Aorta (tissue), 5 donors: ENCODE measurements at regions not wholly inside any gene's neighbourhood (a gene's known extent, or its start where the extent isn't known, plus 50 kb on each side); places are given as distances from the start of the nearest gene placed in this dataset.
"Not testable (repeated sequence)": the region's sequence is repeated elsewhere in the genome, so short reads cannot be mapped to it uniquely, and the experiment has no call there.

Source experiments
- ATAC-seq: fragments of 200-7000 bp; cut with Tn5 transposase; one replicate; pipeline ENCODE4 v1.9.1; 2022; ENCODE audit warnings: moderate library complexity; ENCODE audit not compliant: low FRiP score
- DNase-seq, 2 donors: peaks; one replicate each; pipeline ENCODE4 v3.0.0-alpha.2; 2020
- H3K27ac ChIP-seq, 2 donors: one replicate each; pipeline ENCODE4 v1.5.1; 2013; ENCODE audit warnings: low read length in 2 of 2, mild to moderate bottlenecking in 2 of 2, moderate library complexity in 2 of 2, control low read depth in 1 of 2, inconsistent platforms in 1 of 2, low read depth in 1 of 2
- H3K27me3 ChIP-seq, 2 donors: one replicate each; pipeline ENCODE4 v1.6.1; 2013; ENCODE audit warnings: control low read depth in 1 of 2, low read length in 1 of 2, mild to moderate bottlenecking in 1 of 2, moderate library complexity in 1 of 2; ENCODE audit not compliant: insufficient read depth in 2 of 2, control insufficient read depth in 1 of 2
- H3K36me3 ChIP-seq, 2 donors: one replicate each; pipeline ENCODE4 v1.6.1; 2013; ENCODE audit warnings: control low read depth in 1 of 2, low read length in 1 of 2, mild to moderate bottlenecking in 1 of 2; ENCODE audit not compliant: insufficient read depth in 2 of 2, control insufficient read depth in 1 of 2
- H3K4me1 ChIP-seq, 2 donors: one replicate each; pipeline ENCODE4 v1.6.1; 2013; ENCODE audit warnings: low read length in 2 of 2, control low read depth in 1 of 2, mild to moderate bottlenecking in 1 of 2, moderate library complexity in 1 of 2; ENCODE audit not compliant: insufficient read depth in 2 of 2, control insufficient read depth in 1 of 2
- H3K4me3 ChIP-seq, 2 donors: one replicate each; pipeline ENCODE4 v1.5.1; 2013; ENCODE audit warnings: low read length in 2 of 2, control low read depth in 1 of 2, mild to moderate bottlenecking in 1 of 2
- H3K9me3 ChIP-seq: one replicate; pipeline ENCODE4 v1.6.1; 2013; ENCODE audit warnings: mild to moderate bottlenecking, low read length; ENCODE audit not compliant: control insufficient read depth
- WGBS, 2 donors: extraction: QIAGEN DNeasy Blood & Tissue Kit; methylation state at CpG; one replicate each; pipeline ENCODE4 v1.1.7; 2013; 5-methylcytosine and 5-hydroxymethylcytosine counted together
- intact Hi-C, 2 donors: fragments of 100-400 bp; cut with DNase I; formaldehyde crosslinking; loops; one replicate each; pipeline versions ENCODE4 v1.14.2 to v1.15.0; 2022
- donor health status: healthy with polysubstance abuse.
- donor health status: Bipolar disorder and iron deficiency.
- donor health status: DM: no; HTN: no; CAD: no.
- donor health status: DM: no; HTN: no; CAD: no.
- donor health status: DM: yes; HTN: yes; CAD: no.

DNA sequence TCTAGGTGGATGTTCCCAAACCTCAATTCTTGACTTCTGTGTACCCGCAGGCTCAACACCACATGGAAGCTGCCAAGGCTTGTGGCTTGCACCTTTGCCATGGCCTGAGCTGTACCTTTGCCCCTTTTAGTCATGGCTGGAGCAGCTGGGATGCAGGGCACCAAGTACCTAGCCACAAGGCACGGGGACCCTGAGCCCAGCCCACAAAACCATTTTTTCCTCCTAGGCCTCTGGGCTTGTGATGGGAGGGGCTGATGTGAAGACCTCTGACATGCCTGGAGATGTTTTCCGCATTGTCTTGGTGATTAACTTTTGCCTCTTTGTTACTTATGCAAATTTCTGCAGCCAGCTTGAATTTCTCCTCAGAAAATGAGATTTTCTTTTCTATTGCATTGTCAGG lies 156.7 kb downstream of the UTRN start:
- H3K27me3 ChIP-seq, intact Hi-C loops, ATAC-seq, H3K27ac ChIP-seq, H3K4me1 ChIP-seq, H3K4me3 ChIP-seq, H3K9me3 ChIP-seq, DNase-seq: not testable (repeated sequence)
- WGBS, 2 donors, result 99 to 100% methylated on average over 3 of the region's 3 CpGs
- peaks cover 8 to 10% of the 10 kb centered on the region in 2 donors for H3K36me3 ChIP-seq

DNA sequence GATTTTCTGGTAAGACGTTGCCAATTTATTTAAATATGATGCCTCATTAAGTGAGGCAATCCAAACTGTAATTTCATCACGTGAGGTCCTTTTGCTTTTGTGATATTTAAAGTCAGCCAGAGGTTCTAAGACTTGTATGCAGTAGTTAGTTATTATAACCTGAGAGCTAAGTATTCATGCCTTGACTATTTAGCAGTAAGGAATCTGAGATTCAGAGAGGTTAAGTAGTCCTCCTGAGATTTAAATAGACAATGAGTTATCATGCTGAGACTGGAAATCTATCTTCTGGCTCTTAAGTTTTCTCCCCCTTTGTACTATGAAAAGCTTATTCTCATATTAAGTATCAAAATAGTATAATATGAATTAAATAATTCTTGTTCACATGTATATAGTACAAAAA lies 158.0 kb downstream of the UTRN start:
- DNase-seq (no peak), ATAC-seq (no peak)
- Histone ChIP-seq H3K4me3 (no peak overlapping the region), H3K9me3 (no peaks in the 10 kb centered on the region), H3K36me3 (peaks cover 3 to 7% of the 10 kb centered on the region in 2 donors), H3K27ac (no peak overlapping the region), H3K4me1 (no peaks in the 10 kb centered on the region), H3K27me3 (no peaks in the 10 kb centered on the region)
- WGBS, 2 donors, result 87 to 89% methylated on average over 2 of the region's 2 CpGs
- intact Hi-C loops, result no loop called here

DNA sequence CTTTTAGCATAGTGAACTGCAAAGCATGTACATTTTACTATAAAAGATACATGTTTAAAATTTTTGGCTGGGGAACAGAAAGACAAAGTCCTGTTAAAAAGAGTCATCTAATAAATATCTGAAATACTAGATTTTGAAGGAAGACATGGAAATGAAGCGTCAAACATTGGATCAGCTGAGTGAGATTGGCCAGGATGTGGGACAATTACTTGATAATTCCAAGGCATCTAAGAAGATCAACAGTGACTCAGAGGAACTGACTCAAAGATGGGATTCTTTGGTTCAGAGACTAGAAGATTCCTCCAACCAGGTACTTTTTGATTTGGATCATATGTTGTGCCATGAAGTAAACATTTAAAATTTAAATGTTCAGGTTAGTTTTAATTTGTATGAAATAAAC lies 162.3 kb downstream of the UTRN start:
- no peaks in the 10 kb centered on the region for H3K27me3 ChIP-seq

DNA sequence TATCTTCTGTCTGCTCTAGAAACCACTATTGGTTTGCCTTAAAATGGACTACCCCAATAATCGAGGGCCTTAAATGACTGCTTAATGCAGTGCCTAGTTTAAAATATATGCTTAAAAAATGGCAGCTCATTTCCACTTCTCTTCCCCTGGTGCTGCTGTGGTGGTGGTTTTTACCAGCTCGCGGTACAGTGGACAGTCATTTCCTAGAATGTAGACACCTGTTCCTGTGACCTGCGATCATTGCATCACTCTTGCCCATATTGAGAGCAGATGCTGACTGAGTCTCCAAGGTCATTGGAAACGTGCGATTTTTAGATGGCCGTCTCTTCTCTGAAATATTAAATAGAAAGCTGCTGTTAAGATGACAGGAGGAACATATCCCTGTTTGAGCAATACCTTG lies 164.1 kb downstream of the UTRN start:
- Histone ChIP-seq H3K9me3 (no peaks in the 10 kb centered on the region), H3K27ac (no peak overlapping the region), H3K4me3 (no peak overlapping the region), H3K4me1 (no peaks in the 10 kb centered on the region), H3K36me3 (no peaks in the 10 kb centered on the region), H3K27me3 (no peaks in the 10 kb centered on the region)
- intact Hi-C loops, result no loop called here
- ATAC-seq (no peak), DNase-seq (no peak)
- 96 to 97% methylated on average over 7 of the region's 7 CpGs for WGBS, 2 donors

More for the DNA sequence above, 162.3 kb downstream of the UTRN start:
- Histone ChIP-seq H3K9me3 (no peaks in the 10 kb centered on the region), H3K4me3 (no peak overlapping the region), H3K27ac (no peak overlapping the region), H3K36me3 (no peaks in the 10 kb centered on the region), H3K4me1 (no peaks in the 10 kb centered on the region)
- intact Hi-C loops, result no loop called here
- WGBS, 2 donors, result 94 to 97% methylated on average over 1 of the region's 1 CpG
- DNase-seq (no peak), ATAC-seq (no peak)

DNA sequence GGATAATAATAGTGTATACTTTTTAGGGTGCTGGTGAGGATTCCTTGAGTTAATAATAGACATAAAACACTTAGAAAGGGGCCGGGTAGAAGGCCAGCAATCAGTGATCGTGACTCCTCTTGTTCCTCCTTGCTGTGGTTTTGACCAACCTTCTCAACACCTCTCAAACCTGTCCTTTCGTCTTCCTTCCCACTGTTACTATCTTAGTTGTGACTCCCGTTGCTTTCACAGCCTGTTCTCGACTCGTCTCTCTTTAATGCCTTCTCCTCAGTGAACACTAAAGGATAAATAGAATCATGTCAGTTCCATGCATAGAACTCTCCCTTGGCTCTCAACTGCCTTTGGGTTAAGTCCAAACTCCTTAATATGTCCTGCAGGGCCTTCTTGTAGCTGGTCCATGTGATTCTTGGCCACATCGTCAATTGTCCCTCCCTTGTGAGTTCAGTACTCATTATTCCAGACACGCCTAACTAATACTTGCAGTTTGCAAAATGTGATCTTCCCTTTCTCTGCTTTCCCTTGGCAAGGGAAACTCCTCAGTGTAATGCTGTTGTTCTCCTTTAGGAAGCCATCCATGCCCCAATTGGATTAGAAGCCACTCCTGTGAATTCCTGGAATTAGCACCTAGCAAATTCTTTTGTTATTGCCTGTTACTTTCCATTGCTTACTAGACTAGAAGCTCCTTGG lies 164.9 kb downstream of the UTRN start:
- no peak for DNase-seq
- WGBS, 2 donors, result 72 to 77% methylated on average over 8 of the region's 8 CpGs
- ATAC-seq, result no peak
- no peak overlapping the region for H3K4me3 ChIP-seq
- H3K4me1 ChIP-seq, result no peaks in the 10 kb centered on the region
- H3K27me3 ChIP-seq, result no peaks in the 10 kb centered on the region
- intact Hi-C loops, result no loop called here
- no peaks in the 10 kb centered on the region for H3K9me3 ChIP-seq
- no peaks in the 10 kb centered on the region for H3K36me3 ChIP-seq
- H3K27ac ChIP-seq, result no peak overlapping the region

DNA sequence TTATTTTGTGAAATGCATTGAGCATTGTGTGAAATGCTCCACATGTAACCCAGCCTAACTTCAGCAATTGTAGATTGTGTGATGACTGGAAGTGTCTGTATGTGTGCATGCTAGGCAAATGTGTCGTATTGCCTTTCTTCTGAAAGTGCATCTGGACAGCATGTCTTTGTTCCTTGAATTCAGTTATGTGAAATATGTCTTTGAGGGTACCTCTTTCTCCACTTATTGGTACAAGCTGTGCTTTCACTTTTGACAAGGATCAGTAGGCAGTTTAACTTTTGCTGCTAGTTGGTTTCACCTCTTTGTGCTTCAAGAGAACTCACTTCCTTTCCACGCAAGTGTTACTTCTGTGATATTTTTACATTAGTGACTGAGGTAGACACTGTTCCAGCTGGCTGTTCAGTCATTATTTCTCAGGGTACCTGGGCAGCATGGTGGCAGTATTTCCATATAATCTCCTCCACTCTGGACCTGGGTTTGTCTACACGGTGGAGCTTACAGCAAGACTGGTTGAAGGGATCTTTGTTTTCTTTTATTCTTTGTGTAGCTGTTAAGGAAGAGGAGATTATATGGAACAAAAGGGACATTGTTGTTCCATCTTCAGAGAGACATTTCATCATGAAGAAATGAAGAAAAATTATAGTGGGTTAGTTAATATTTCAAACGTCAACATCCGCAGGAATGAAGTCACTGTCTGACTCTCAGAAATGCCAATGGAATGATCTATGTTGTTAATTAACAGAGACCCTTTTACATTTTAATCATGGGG lies 175.4 kb downstream of the UTRN start:
- intact Hi-C loops, result no loop called here
- Histone ChIP-seq H3K36me3 (peaks cover 5 to 11% of the 10 kb centered on the region in 2 donors), H3K4me1 (no peaks in the 10 kb centered on the region), H3K27ac (no peak overlapping the region), H3K4me3 (no peak overlapping the region), H3K27me3 (no peaks in the 10 kb centered on the region), H3K9me3 (no peaks in the 10 kb centered on the region)
- 80 to 89% methylated on average over 5 of the region's 5 CpGs for WGBS, 2 donors
- DNase-seq, result no peak
- no peak for ATAC-seq

DNA sequence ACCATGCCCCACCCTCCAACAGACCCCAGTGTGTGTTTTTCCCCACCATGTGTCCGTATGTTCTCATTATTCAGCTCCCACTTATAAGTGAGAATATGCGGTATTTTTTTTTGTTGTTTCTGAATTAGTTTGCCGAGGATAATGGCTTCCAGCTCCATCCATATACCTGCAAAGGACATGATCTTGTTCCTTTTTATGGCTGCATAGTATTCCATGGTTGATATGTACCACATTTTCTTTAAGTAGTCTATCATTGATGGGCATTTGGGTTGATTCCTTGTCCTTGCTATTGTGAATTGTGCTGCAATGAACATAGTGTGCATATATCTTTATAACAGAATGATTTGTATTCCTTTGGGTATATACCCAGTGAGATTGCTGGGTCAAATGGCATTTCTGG lies 176.9 kb downstream of the UTRN start:
- Histone ChIP-seq H3K4me1 (no peaks in the 10 kb centered on the region), H3K27ac (no peak overlapping the region), H3K27me3 (no peaks in the 10 kb centered on the region), H3K9me3 (no peaks in the 10 kb centered on the region), H3K4me3 (no peak overlapping the region), H3K36me3 (peaks cover 5 to 11% of the 10 kb centered on the region in 2 donors)
- intact Hi-C loops, result no loop called here
- 98 to 99% methylated on average over 3 of the region's 3 CpGs for WGBS, 2 donors
- ATAC-seq (no peak), DNase-seq (no peak)

DNA sequence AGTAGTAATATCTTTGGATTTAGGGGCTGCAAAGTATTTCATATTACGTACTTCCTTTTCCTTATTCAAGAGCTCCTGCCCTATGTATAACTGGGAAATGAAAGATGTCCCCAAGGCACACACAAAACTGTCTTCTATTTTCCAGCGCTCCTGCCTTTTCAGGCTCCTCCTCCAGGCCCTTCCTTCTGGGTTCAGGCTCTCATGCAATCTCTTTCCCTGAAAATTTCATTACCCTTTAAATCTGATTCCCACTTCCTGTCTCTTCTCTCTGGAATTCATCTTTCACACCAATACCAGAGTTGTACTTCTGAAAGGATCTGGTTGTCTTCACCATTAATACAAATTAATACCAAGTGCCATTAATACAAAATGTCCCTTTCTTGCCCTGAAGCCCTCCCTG lies 181.6 kb downstream of the UTRN start:
- WGBS, 2 donors, result 93 to 96% methylated on average over 2 of the region's 2 CpGs

DNA sequence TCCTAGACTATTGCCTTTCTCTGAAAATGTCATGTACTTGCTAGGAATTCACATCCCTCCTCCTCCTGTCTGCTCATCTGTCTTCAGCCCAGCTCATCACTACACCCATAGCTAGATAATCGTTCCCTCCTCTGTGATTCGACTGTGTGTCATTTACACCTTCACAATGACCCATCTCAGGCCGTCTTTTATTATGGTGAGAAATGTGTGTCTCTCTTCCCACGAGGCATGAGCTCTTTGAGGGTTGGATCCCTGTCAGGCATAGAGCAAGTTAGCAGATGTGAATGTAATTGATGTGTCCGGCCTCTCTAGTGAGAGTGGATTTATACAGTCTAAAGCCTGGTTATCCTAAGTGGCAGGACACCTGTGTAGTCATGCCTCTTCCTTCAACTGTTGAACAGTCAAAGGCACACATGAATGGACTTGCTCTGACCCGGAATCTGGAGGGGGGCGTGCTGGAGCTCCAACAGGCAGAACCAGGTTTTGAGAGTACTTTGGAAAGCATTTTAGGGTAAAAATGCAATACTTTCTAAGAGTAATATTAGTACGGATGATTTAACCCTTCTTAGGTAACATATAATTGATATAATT lies 182.1 kb downstream of the UTRN start:
- Histone ChIP-seq H3K36me3 (peaks cover 0 to 8% of the 10 kb centered on the region in 2 donors), H3K27me3 (no peaks in the 10 kb centered on the region), H3K27ac (no peak overlapping the region), H3K4me1 (no peaks in the 10 kb centered on the region), H3K9me3 (no peaks in the 10 kb centered on the region), H3K4me3 (no peak overlapping the region)
- intact Hi-C loops, result no loop called here
- no peak for ATAC-seq
- WGBS, 2 donors, result 82 to 84% methylated on average over 8 of the region's 8 CpGs
- DNase-seq, result no peak

More for the DNA sequence above, 181.6 kb downstream of the UTRN start:
- Histone ChIP-seq H3K27me3 (no peaks in the 10 kb centered on the region), H3K4me1 (no peaks in the 10 kb centered on the region), H3K9me3 (no peaks in the 10 kb centered on the region), H3K27ac (no peak overlapping the region), H3K36me3 (peaks cover 0 to 8% of the 10 kb centered on the region in 2 donors), H3K4me3 (no peak overlapping the region)
- intact Hi-C loops, result no loop called here
- DNase-seq (no peak), ATAC-seq (no peak)
